HK-2 (cell line): ENCODE measurements at regions not wholly inside any gene's neighbourhood (a gene's known extent, or its start where the extent isn't known, plus 50 kb on each side); places are given as distances from the start of the nearest gene placed in this dataset.
"Not testable (repeated sequence)": the region's sequence is repeated elsewhere in the genome, so short reads cannot be mapped to it uniquely, and the experiment has no call there.

ENCODE experiments used
- DNase-seq: peaks from one replicate; pipeline ENCODE4 v3.0.0-alpha.2; 2018; ENCODE audit not compliant: unreplicated experiment

- no peak for DNase-seq
These were observed 119.3 kb upstream of the SLC7A14 start for GRCh38 chr3:170705131-170705530.

GRCh38 chr3:170703121-170703588 lies 117.3 kb upstream of the SLC7A14 start:
- DNase-seq, result no peak

- DNase-seq, result no peak
These were observed 116.1 kb upstream of the SLC7A14 start for GRCh38 chr3:170701696-170702678.

GRCh38 chr3:170700054-170700404 lies 114.2 kb upstream of the SLC7A14 start:
- DNase-seq, result no peak

GRCh38 chr3:170699158-170700053 lies 113.5 kb upstream of the SLC7A14 start:
- DNase-seq, result no peak

GRCh38 chr3:170697908-170698307 lies 112.0 kb upstream of the SLC7A14 start:
- DNase-seq, result no peak

- DNase-seq, result no peak
These were observed 111.3 kb upstream of the SLC7A14 start for GRCh38 chr3:170697131-170697530.

- no peak for DNase-seq
These were observed 109.7 kb upstream of the SLC7A14 start for GRCh38 chr3:170695486-170696064.

GRCh38 chr3:170692720-170693119 lies 106.8 kb upstream of the SLC7A14 start:
- no peak for DNase-seq

GRCh38 chr3:170690661-170690981 lies 104.7 kb upstream of the SLC7A14 start:
- no peak for DNase-seq

GRCh38 chr3:170689893-170690660 lies 104.2 kb upstream of the SLC7A14 start:
- DNase-seq, result peak; percentile 70

- DNase-seq, result peak; percentile 84
These were observed 103.5 kb upstream of the SLC7A14 start for GRCh38 chr3:170689296-170689829.

GRCh38 chr3:170688222-170688621 lies 102.3 kb upstream of the SLC7A14 start:
- not testable (repeated sequence) for DNase-seq

- DNase-seq, result no peak
These were observed 94.7 kb upstream of the SLC7A14 start for GRCh38 chr3:170680593-170680992.

GRCh38 chr3:170679190-170679589 lies 93.3 kb upstream of the SLC7A14 start:
- DNase-seq, result no peak

- DNase-seq, result no peak
These were observed 84.6 kb upstream of the SLC7A14 start for GRCh38 chr3:170670504-170670903.

GRCh38 chr3:170662986-170663385 lies 77.1 kb upstream of the SLC7A14 start:
- DNase-seq, result not testable (repeated sequence)

GRCh38 chr3:170660139-170660538 lies 74.3 kb upstream of the SLC7A14 start:
- no peak for DNase-seq

- no peak for DNase-seq
These were observed 71.4 kb upstream of the SLC7A14 start for GRCh38 chr3:170657312-170657711.

GRCh38 chr3:170656284-170656683 lies 70.4 kb upstream of the SLC7A14 start:
- no peak for DNase-seq

- DNase-seq, result no peak
These were observed 67.9 kb upstream of the SLC7A14 start for GRCh38 chr3:170653801-170654200.
